ENCODE measurements at regions not wholly inside any gene's neighbourhood (a gene's known extent, or its start where the extent isn't known, plus 50 kb on each side); places are given as distances from the start of the nearest gene placed in this dataset.

DNA sequence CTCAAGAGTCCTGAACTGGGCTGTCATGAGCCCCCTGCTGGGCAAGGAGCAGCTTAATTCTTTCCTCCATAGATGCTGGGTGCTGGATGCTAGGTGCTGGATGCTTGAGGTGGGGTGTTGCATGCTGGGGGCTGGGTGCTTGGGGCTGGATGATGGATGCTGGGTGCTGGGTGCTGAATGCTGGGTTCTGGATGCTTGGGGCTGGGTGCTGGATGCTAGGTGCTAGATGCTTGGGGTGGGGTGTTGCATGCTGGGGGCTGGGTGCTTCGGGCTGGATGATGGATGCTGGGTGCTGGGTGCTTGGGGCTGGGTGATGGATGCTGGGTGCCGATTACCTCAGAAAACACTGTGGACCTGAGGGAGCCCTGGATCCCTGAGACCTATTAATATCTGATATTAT lies 837.7 kb downstream of the GALR1 start:
- TF ChIP-seq, protein P1, sequence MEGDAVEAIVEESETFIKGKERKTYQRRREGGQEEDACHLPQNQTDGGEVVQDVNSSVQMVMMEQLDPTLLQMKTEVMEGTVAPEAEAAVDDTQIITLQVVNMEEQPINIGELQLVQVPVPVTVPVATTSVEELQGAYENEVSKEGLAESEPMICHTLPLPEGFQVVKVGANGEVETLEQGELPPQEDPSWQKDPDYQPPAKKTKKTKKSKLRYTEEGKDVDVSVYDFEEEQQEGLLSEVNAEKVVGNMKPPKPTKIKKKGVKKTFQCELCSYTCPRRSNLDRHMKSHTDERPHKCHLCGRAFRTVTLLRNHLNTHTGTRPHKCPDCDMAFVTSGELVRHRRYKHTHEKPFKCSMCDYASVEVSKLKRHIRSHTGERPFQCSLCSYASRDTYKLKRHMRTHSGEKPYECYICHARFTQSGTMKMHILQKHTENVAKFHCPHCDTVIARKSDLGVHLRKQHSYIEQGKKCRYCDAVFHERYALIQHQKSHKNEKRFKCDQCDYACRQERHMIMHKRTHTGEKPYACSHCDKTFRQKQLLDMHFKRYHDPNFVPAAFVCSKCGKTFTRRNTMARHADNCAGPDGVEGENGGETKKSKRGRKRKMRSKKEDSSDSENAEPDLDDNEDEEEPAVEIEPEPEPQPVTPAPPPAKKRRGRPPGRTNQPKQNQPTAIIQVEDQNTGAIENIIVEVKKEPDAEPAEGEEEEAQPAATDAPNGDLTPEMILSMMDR (IDR thresholded peaks at IDR 0.05), result no peak
- no peak for TF ChIP-seq POLR2A (IDR thresholded peaks at IDR 0.05)
- TF ChIP-seq POLR2AphosphoS5 (IDR thresholded peaks at IDR 0.05), result no peak
